Gastrocnemius medialis (tissue), 4 donors: ENCODE measurements at regions not wholly inside any gene's neighbourhood (a gene's known extent, or its start where the extent isn't known, plus 50 kb on each side); places are given as distances from the start of the nearest gene placed in this dataset.

Experiments
- POLR2A ChIP-seq, 2 donors: fragments of 450-650 bp; IDR thresholded peaks; one replicate each; pipeline ENCODE4 v1.6.1; 2017; ENCODE audit warnings: antibody characterized with exemption in 2 of 2, mild to moderate bottlenecking in 2 of 2, moderate library complexity in 2 of 2
- TF ChIP-seq, protein P1 (sequence below), 5 experiments: fragments of 450-650 bp in 3 of 5; fragments of 200-600 bp in 2 of 5; sonication (generic) in 2 of 5; IDR thresholded peaks in 4 of 5; conservative IDR thresholded peaks in 1 of 5; 1 replicate in 4 of 5; 2 replicates in 1 of 5; pipeline ENCODE4 v1.5.1; 2016 to 2019; ENCODE audit warnings: antibody characterized with exemption in 5 of 5, mild to moderate bottlenecking in 3 of 5, moderate library complexity in 3 of 5

GRCh38 chr20:54843865-54844264, 368.5 kb downstream of the DOK5 start:
- TF ChIP-seq, protein P1, sequence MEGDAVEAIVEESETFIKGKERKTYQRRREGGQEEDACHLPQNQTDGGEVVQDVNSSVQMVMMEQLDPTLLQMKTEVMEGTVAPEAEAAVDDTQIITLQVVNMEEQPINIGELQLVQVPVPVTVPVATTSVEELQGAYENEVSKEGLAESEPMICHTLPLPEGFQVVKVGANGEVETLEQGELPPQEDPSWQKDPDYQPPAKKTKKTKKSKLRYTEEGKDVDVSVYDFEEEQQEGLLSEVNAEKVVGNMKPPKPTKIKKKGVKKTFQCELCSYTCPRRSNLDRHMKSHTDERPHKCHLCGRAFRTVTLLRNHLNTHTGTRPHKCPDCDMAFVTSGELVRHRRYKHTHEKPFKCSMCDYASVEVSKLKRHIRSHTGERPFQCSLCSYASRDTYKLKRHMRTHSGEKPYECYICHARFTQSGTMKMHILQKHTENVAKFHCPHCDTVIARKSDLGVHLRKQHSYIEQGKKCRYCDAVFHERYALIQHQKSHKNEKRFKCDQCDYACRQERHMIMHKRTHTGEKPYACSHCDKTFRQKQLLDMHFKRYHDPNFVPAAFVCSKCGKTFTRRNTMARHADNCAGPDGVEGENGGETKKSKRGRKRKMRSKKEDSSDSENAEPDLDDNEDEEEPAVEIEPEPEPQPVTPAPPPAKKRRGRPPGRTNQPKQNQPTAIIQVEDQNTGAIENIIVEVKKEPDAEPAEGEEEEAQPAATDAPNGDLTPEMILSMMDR (IDR thresholded peaks at IDR 0.05 in 4 of 5, conservative IDR thresholded peaks at IDR 0.05 in 1 of 5) = no peak
- no peak for TF ChIP-seq POLR2A (IDR thresholded peaks at IDR 0.05)
